HG02938 (cell line): ENCODE measurements at regions not wholly inside any gene's neighbourhood (a gene's known extent, or its start where the extent isn't known, plus 50 kb on each side); places are given as distances from the start of the nearest gene placed in this dataset.

Source experiments
- ATAC-seq: cut with Tn5 transposase; IDR thresholded peaks from one replicate; pipeline ENCODE4 v1.9.1; 2021; ENCODE audit warnings: mild to moderate bottlenecking, moderate library complexity; ENCODE audit not compliant: unreplicated experiment

GRCh38 chr4:19999775-20000414 is 251.8 kb upstream of the SLIT2 start:
- ATAC-seq: no peak

GRCh38 chr4:19999276-19999675 is 252.4 kb upstream of the SLIT2 start:
- ATAC-seq: no peak

DNA sequence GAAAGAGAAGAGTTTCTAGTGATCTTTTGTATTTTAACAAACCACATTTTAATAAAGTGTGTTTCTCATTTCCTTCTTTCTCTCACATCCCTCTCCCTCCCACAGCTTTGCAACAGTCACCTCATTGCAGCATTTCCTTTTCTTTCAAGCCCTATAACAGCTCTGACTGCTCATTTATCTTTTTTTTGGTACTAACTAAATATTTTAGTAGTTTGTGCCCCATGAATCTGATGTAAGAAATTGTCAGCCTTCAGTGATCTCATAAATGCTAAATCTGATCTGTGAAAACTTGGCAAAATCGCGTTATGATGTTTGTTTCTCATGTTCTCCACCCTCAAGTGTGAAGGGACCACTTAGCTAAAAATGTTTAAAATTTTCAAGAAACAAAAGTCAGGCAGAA is 258.5 kb upstream of the SLIT2 start:
- no peak for ATAC-seq

DNA sequence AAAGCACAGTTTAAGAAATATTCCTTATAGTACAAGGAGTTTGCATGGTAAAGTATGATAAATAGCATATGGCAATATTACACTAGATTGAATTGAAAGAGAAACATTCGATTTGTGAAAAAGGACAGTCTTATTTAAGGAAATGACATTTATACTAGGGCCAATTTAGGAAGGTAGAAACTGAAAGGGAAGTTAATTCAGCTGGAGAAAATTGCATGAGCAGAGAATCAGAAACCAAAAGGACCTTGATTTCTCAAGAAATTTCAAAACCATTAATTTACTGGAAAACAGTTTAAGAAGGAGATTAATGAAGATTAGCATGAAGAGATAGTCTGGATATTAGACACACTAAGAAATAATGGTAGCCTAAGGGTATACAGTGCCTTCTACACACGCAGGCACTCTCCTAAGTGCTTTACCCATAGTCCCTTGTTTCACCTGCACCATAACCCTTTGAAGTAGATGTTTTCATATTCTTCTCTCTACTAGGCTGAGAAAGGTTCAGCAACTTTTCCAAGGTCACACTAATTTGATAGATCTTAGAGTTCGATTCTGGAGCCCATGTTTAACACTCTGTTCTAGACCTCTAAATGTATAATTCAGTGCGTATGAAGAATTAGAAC is 259.1 kb upstream of the SLIT2 start:
- no peak for ATAC-seq

GRCh38 chr4:19987746-19988145 is 264.0 kb upstream of the SLIT2 start:
- ATAC-seq: no peak

DNA sequence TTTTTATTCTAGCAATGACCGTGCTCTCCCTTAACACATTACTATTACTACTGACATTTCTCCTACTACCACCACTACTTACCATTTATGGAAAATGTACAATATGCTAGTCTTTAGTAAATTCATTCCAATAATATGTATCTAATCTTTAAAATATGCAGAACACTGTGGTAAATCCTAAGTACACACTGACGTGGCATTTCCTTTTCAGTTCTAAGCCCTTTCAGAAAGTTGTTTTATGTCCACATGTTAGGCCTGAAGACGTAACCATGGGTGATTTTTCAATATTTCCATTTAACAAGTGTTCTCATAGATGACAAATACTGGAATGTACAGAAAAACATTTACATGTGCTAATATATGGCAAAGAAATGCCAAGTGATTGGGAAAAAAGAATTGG is 268.6 kb upstream of the SLIT2 start:
- ATAC-seq: no peak

- ATAC-seq: no peak
Observed at GRCh38 chr4:19982556-19982955, 269.1 kb upstream of the SLIT2 start.

- ATAC-seq: no peak
Observed at GRCh38 chr4:19971829-19972228, 279.9 kb upstream of the SLIT2 start.

DNA sequence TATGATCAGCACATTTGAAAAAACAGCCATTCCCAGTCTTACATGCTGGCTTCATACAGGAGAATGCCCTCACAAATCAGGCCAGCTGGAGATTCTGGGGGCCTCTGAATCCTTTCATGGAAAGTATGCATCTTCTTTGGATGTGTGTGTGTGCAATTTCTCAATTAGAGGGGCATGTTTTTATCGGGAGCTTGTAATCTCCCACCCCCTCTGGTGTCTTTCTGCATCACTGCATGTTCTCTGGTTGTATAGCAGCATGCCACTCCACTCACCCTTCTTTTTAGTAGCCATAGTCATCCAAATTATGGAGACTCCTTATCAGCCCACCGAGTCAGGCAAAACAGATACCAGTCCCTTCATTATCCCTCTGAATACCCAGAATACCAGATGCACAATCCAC is 282.2 kb upstream of the SLIT2 start:
- no peak for ATAC-seq

GRCh38 chr4:19961091-19961490 is 290.6 kb upstream of the SLIT2 start:
- ATAC-seq: no peak

GRCh38 chr4:19958848-19959247 is 292.9 kb upstream of the SLIT2 start:
- no peak for ATAC-seq

- ATAC-seq: no peak
Observed at GRCh38 chr4:19947349-19947748, 304.4 kb upstream of the SLIT2 start.

DNA sequence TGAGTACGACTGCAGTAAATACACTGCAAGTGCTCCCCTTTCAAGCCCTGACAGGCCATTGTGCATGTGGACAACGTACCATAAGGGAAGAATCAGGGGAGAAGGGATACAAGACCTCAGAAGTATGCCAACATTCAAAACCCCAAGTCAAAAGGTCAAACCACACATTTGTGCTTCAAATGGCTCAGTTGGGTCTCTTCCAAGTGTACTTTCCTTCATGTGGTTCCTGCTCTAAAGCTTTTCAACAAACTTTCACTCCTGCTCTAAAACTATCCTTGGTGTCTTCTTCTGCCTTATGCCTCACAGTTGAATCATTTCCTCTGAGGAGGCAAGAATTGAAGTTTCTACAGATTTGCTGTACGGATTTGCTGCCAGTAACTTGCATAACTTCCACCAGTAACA is 305.7 kb upstream of the SLIT2 start:
- no peak for ATAC-seq

- ATAC-seq: no peak
Observed at GRCh38 chr4:19945501-19945900, 306.2 kb upstream of the SLIT2 start.

GRCh38 chr4:19944806-19945205 is 306.9 kb upstream of the SLIT2 start:
- ATAC-seq: no peak

- ATAC-seq: no peak
Observed at GRCh38 chr4:19944251-19944650, 307.5 kb upstream of the SLIT2 start.

DNA sequence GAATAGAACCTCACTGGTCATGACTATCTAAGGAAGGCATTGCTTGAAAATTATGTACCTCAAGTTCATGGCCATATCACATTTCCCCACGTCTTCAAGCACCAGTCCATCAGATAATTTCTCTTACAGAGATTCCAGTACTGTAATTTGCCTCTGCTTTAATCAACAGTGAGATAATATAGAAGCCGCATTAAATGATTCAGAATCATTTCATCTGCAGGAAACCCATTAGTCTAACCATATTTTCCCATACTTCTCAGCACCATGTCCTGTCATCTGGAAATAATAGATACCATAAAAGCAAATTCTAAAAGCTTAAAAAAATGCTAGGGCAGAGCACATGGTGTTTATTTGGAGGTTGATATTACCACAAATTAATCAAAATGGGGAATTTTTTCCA is 310.3 kb upstream of the SLIT2 start:
- no peak for ATAC-seq

DNA sequence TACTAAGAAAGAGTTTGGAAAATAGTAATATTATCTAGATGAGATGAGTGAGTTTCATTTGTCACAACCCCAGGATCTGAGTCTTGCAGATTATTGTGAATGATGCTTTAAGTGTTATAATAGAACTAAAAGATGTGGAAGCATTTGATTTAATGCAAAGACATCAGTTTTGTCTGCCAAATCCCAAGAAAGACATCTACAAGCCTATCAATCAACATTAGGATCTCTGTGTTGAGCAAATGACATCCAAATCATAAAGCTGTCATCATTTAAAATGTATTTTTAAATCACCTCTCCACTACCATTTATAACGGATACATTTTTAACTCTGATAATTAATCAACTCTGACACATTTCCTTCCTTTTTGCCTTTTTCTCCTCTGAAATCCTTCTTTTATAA is 310.8 kb upstream of the SLIT2 start:
- ATAC-seq: no peak

- no peak for ATAC-seq
Observed at GRCh38 chr4:19936476-19936875, 315.2 kb upstream of the SLIT2 start.

DNA sequence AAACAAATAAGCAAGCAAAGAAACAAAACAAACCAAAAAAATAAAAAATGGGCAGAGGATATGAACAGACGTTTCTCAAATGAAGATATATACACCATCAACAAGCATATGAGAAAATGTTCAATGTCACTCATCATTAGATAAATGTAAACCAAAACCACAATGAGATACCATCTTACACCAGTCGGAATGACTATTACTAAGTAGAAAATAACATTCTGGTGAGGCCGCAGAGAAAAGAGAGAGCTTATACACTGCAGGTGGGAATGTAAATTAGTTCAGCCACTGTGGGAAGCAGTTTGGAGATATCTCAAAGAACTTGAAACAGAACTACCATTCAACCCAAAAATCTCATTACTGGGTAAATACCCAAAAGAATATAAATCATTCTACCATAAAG is 321.0 kb upstream of the SLIT2 start:
- no peak for ATAC-seq

DNA sequence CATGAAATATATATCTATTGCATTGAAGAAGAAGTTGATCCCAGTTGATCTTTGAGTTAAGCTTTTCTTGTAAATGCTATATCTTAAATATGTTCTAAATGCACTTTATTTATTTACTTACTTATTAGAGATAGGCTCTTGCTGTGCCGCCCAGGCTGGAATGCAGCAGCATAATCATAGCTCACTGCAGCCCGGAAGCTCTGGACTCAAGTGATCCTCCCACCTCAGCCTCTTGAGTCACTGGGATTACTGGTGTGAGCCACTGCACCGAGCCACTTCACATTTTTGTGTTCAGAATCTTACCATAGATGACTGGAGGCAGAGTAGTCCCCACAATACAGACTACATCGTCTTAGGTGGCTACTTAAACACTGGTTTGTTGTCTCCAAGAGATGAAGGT is 324.3 kb upstream of the SLIT2 start:
- ATAC-seq: no peak

DNA sequence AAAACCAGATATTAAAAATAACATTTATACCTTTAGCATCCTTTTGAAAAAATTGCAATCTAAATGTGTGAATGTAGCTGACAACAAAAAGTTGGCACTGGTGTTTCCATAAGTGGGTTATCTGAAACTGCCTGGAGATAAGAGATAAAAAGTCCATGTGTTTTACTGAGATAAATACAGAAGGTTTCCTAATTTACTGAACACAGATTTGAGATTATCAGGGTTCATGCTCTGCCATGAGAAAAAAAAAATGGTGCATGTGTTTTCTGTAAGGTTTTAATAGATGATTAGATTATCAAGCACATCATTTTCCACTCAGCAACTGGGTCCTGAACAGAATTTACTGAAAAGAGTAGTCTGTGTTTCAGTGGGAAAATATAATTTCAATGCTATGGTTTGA is 326.2 kb upstream of the SLIT2 start:
- no peak for ATAC-seq

GRCh38 chr4:19924761-19925160 is 326.9 kb upstream of the SLIT2 start:
- ATAC-seq: no peak
